ENCODE measurements at regions not wholly inside any gene's neighbourhood (a gene's known extent, or its start where the extent isn't known, plus 50 kb on each side); places are given as distances from the start of the nearest gene placed in this dataset.

DNA sequence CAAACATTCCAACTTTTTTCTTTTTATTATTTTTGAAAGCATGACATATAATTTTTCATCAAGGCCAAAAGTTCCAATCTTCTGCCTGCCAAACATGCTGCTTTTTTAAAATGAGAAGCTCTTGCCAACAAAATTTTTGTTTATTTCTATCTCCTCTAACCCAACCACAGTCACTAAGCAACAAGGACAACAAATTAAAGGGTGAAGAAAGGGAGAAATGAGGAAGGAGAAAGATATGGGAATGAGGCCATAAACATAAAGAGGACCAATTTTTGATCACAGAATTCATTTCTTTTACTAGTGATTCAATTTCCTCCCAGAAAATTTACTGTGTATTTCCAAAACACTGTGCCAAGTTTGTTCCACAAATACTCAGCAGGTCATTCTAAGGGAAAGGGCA, 537.0 kb upstream of the DIAPH2 start:
- H3K36me3 ChIP-seq (ENCODE audit: control insufficient read depth in 2 of 3, insufficient read depth in 3 of 3, low read length in 3 of 3): no peaks in the 10 kb centered on the region
- H3K4me1 ChIP-seq (ENCODE audit: control insufficient read depth in 2 of 2, insufficient read depth in 2 of 2, low read length in 2 of 2): no peaks in the 10 kb centered on the region
- H3K9me3 Mint-ChIP-seq: peaks cover 0 to 11% (median 3%) of the 10 kb centered on the region in 11 donors
- DNase-seq (no peak), ATAC-seq (no peak)
- H3K4me3 Mint-ChIP-seq: no peak overlapping the region
- POLR2A ChIA-PET: no interaction called here
- H3K4me1 Mint-ChIP-seq: no peaks in the 10 kb centered on the region
- no peaks in the 10 kb centered on the region for H3K27me3 ChIP-seq (ENCODE audit: control insufficient read depth in 2 of 2, insufficient read depth in 2 of 2, low read length in 2 of 2)
- H3K36me3 Mint-ChIP-seq: no peaks in the 10 kb centered on the region
- H3K27ac ChIP-seq (ENCODE audit: low read depth, low read length): no peak overlapping the region
- CTCF ChIA-PET: no interaction called here
- H3K27me3 Mint-ChIP-seq: no peaks in the 10 kb centered on the region
- no peak overlapping the region for H3K4me3 ChIP-seq (ENCODE audit: low read length)
- no peak overlapping the region for H3K27ac Mint-ChIP-seq
- no peaks in the 10 kb centered on the region for H3K9me3 ChIP-seq (ENCODE audit: control insufficient read depth in 2 of 3, low read length in 3 of 3)
- intact Hi-C loops (cut with micrococcal nuclease): no loop called here

DNA sequence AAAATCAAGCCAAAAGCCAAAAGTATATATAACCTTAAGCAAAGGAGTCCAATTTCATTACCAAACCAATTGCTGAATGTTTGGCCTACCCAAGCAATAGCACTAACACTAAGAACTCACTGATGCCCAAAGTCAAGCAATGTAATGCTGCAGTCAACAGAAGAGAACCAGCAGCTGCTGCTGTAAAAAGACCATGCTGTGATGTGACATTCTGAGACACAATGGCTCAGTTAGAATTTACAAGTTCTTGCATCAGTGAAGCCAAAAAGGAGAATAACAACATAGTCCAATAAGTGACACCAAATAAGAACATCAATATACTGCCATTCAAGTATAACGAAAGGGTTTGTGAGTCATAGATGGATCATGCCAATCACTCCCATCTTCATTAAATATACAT, 514.0 kb upstream of the DIAPH2 start:
- H3K4me3 ChIP-seq (ENCODE audit: low read length): no peak overlapping the region
- no peak for ATAC-seq
- no peaks in the 10 kb centered on the region for H3K9me3 ChIP-seq (ENCODE audit: control insufficient read depth in 2 of 3, low read length in 3 of 3)
- POLR2A ChIA-PET: no interaction called here
- no peak for DNase-seq
- CTCF ChIA-PET: no interaction called here
- no peaks in the 10 kb centered on the region for H3K4me1 Mint-ChIP-seq
- intact Hi-C loops (cut with micrococcal nuclease): no loop called here
- H3K36me3 ChIP-seq (ENCODE audit: control insufficient read depth in 2 of 3, insufficient read depth in 3 of 3, low read length in 3 of 3): no peaks in the 10 kb centered on the region
- H3K27ac Mint-ChIP-seq: no peak overlapping the region
- H3K27me3 Mint-ChIP-seq: no peaks in the 10 kb centered on the region
- H3K9me3 Mint-ChIP-seq: peaks cover 0 to 8% (median 0%) of the 10 kb centered on the region in 11 donors
- H3K27me3 ChIP-seq (ENCODE audit: control insufficient read depth in 2 of 2, insufficient read depth in 2 of 2, low read length in 2 of 2): no peaks in the 10 kb centered on the region
- no peaks in the 10 kb centered on the region for H3K4me1 ChIP-seq (ENCODE audit: control insufficient read depth in 2 of 2, insufficient read depth in 2 of 2, low read length in 2 of 2)
- H3K4me3 Mint-ChIP-seq: no peak overlapping the region
- no peak overlapping the region for H3K27ac ChIP-seq (ENCODE audit: low read depth, low read length)
- no peaks in the 10 kb centered on the region for H3K36me3 Mint-ChIP-seq

DNA sequence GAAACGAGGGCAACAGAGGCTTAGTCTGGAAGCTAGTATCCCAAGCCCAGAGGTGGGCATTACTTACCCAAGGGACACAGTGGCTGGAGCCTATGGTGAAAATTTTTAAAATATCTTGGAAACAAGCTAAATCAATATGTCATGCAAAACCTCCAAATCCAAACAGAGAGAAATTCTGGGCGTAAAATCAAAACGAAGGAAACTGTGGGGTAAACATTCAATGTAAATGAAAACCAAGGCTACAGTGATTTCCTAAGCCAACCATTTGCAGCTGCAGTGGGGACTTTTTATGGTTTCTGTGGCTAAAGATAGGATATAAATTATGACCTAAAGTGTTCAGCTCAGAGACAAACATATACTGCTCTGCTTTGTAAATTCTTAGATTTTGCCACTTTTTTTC, 507.7 kb upstream of the DIAPH2 start:
- CTCF ChIA-PET: no interaction called here
- DNase-seq (no peak), ATAC-seq (no peak)
- Histone ChIP-seq H3K4me1 (ENCODE audit: control insufficient read depth in 2 of 2, insufficient read depth in 2 of 2, low read length in 2 of 2) (no peaks in the 10 kb centered on the region), H3K4me3 (ENCODE audit: low read length) (no peak overlapping the region), H3K9me3 (ENCODE audit: control insufficient read depth in 2 of 3, low read length in 3 of 3) (no peaks in the 10 kb centered on the region), H3K27me3 (ENCODE audit: control insufficient read depth in 2 of 2, insufficient read depth in 2 of 2, low read length in 2 of 2) (no peaks in the 10 kb centered on the region), H3K36me3 (ENCODE audit: control insufficient read depth in 2 of 3, insufficient read depth in 3 of 3, low read length in 3 of 3) (no peaks in the 10 kb centered on the region), H3K27ac (ENCODE audit: low read depth, low read length) (no peak overlapping the region)
- H3K4me1 Mint-ChIP-seq: no peaks in the 10 kb centered on the region
- POLR2A ChIA-PET: no interaction called here
- no peaks in the 10 kb centered on the region for H3K27me3 Mint-ChIP-seq
- peaks cover 0 to 5% (median 0%) of the 10 kb centered on the region in 11 donors for H3K9me3 Mint-ChIP-seq
- H3K36me3 Mint-ChIP-seq: no peaks in the 10 kb centered on the region
- H3K27ac Mint-ChIP-seq: no peak overlapping the region
- intact Hi-C loops (cut with micrococcal nuclease): no loop called here
- no peak overlapping the region for H3K4me3 Mint-ChIP-seq

GRCh38 chrX:96181605-96182004, 503.0 kb upstream of the DIAPH2 start:
- H3K4me1 Mint-ChIP-seq: no peaks in the 10 kb centered on the region
- no peak overlapping the region for H3K27ac Mint-ChIP-seq
- intact Hi-C loops (cut with micrococcal nuclease): no loop called here
- no peaks in the 10 kb centered on the region for H3K27me3 Mint-ChIP-seq
- CTCF ChIA-PET: no interaction called here
- DNase-seq: no peak
- H3K4me3 Mint-ChIP-seq: no peak overlapping the region
- Histone ChIP-seq H3K36me3 (ENCODE audit: control insufficient read depth in 2 of 3, insufficient read depth in 3 of 3, low read length in 3 of 3) (no peaks in the 10 kb centered on the region), H3K27me3 (ENCODE audit: control insufficient read depth in 2 of 2, insufficient read depth in 2 of 2, low read length in 2 of 2) (no peaks in the 10 kb centered on the region), H3K27ac (ENCODE audit: low read depth, low read length) (no peak overlapping the region), H3K4me1 (ENCODE audit: control insufficient read depth in 2 of 2, insufficient read depth in 2 of 2, low read length in 2 of 2) (no peaks in the 10 kb centered on the region), H3K9me3 (ENCODE audit: control insufficient read depth in 2 of 3, low read length in 3 of 3) (no peaks in the 10 kb centered on the region), H3K4me3 (ENCODE audit: low read length) (no peak overlapping the region)
- H3K36me3 Mint-ChIP-seq: no peaks in the 10 kb centered on the region
- POLR2A ChIA-PET: no interaction called here
- ATAC-seq: no peak
- peaks cover 0 to 2% (median 0%) of the 10 kb centered on the region in 11 donors for H3K9me3 Mint-ChIP-seq

DNA sequence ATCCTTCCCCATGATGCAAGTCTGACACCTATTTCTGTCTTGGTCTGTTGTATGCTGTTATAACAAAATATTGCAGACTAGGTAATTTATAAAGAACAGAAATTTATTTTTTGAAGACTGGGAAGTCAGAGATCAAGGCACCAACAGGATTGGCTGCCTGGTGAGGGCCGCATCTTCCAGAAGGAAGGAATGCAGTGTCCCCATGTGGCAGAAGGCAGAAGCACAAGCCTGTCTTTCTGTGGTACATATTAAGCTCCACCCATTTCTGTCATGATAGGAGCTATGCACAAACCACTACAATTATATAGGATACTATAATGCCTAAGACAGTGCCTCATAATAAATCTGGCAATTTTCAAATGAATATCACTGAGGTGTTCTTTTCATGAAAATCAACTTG, 502.3 kb upstream of the DIAPH2 start:
- Histone ChIP-seq H3K4me3 (ENCODE audit: low read length) (no peak overlapping the region), H3K36me3 (ENCODE audit: control insufficient read depth in 2 of 3, insufficient read depth in 3 of 3, low read length in 3 of 3) (no peaks in the 10 kb centered on the region), H3K4me1 (ENCODE audit: control insufficient read depth in 2 of 2, insufficient read depth in 2 of 2, low read length in 2 of 2) (no peaks in the 10 kb centered on the region), H3K9me3 (ENCODE audit: control insufficient read depth in 2 of 3, low read length in 3 of 3) (no peaks in the 10 kb centered on the region), H3K27ac (ENCODE audit: low read depth, low read length) (no peak overlapping the region), H3K27me3 (ENCODE audit: control insufficient read depth in 2 of 2, insufficient read depth in 2 of 2, low read length in 2 of 2) (no peaks in the 10 kb centered on the region)
- no peaks in the 10 kb centered on the region for H3K36me3 Mint-ChIP-seq
- no peak for DNase-seq
- no peak overlapping the region for H3K4me3 Mint-ChIP-seq
- H3K4me1 Mint-ChIP-seq: no peaks in the 10 kb centered on the region
- H3K27me3 Mint-ChIP-seq: no peaks in the 10 kb centered on the region
- peaks cover 0 to 4% (median 0%) of the 10 kb centered on the region in 11 donors for H3K9me3 Mint-ChIP-seq
- CTCF ChIA-PET: no interaction called here
- no peak for ATAC-seq
- no peak overlapping the region for H3K27ac Mint-ChIP-seq
- intact Hi-C loops (cut with micrococcal nuclease): no loop called here
- POLR2A ChIA-PET: no interaction called here

- ChIA-PET POLR2A (no interaction called here), CTCF (no interaction called here)
- Histone ChIP-seq H3K36me3 (ENCODE audit: control insufficient read depth in 2 of 3, insufficient read depth in 3 of 3, low read length in 3 of 3) (no peaks in the 10 kb centered on the region), H3K27me3 (ENCODE audit: control insufficient read depth in 2 of 2, insufficient read depth in 2 of 2, low read length in 2 of 2) (no peaks in the 10 kb centered on the region), H3K4me3 (ENCODE audit: low read length) (no peak overlapping the region), H3K27ac (ENCODE audit: low read depth, low read length) (no peak overlapping the region), H3K4me1 (ENCODE audit: control insufficient read depth in 2 of 2, insufficient read depth in 2 of 2, low read length in 2 of 2) (no peaks in the 10 kb centered on the region), H3K9me3 (ENCODE audit: control insufficient read depth in 2 of 3, low read length in 3 of 3) (no peaks in the 10 kb centered on the region)
- ATAC-seq: no peak
- Mint-ChIP-seq H3K36me3 (no peaks in the 10 kb centered on the region), H3K27me3 (no peaks in the 10 kb centered on the region), H3K4me3 (no peak overlapping the region), H3K9me3 (peaks cover 0 to 4% (median 0%) of the 10 kb centered on the region in 11 donors), H3K4me1 (no peaks in the 10 kb centered on the region), H3K27ac (no peak overlapping the region)
- intact Hi-C loops (cut with micrococcal nuclease): no loop called here
- DNase-seq: no peak
Measured at GRCh38 chrX:96183391-96183790, 501.3 kb upstream of the DIAPH2 start.

DNA sequence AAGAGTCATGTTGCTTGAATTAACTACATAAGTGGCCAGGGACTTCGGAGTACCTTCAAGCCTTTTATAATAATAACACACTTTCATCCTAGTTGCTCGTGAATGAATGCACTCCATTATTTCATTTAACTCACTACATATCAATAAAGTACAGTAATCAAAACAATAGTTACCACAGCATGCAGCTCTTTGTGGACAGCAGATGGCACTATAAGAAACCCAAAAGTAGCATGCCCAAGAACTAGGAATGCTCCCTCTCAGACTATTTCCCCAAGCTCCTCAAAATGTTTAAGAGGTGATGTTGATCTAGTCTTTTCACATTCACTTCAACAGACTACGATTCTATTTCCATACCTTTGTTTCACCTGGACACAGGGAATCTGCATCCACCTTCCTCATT, 500.8 kb upstream of the DIAPH2 start:
- Histone ChIP-seq H3K27me3 (ENCODE audit: control insufficient read depth in 2 of 2, insufficient read depth in 2 of 2, low read length in 2 of 2) (no peaks in the 10 kb centered on the region), H3K4me3 (ENCODE audit: low read length) (no peak overlapping the region), H3K27ac (ENCODE audit: low read depth, low read length) (no peak overlapping the region), H3K36me3 (ENCODE audit: control insufficient read depth in 2 of 3, insufficient read depth in 3 of 3, low read length in 3 of 3) (no peaks in the 10 kb centered on the region), H3K9me3 (ENCODE audit: control insufficient read depth in 2 of 3, low read length in 3 of 3) (no peaks in the 10 kb centered on the region), H3K4me1 (ENCODE audit: control insufficient read depth in 2 of 2, insufficient read depth in 2 of 2, low read length in 2 of 2) (no peaks in the 10 kb centered on the region)
- Mint-ChIP-seq H3K27me3 (no peaks in the 10 kb centered on the region), H3K4me3 (no peak overlapping the region), H3K4me1 (no peaks in the 10 kb centered on the region), H3K27ac (no peak overlapping the region), H3K9me3 (peaks cover 0 to 4% (median 0%) of the 10 kb centered on the region in 11 donors), H3K36me3 (no peaks in the 10 kb centered on the region)
- DNase-seq (no peak), ATAC-seq (no peak)
- intact Hi-C loops (cut with micrococcal nuclease): no loop called here
- CTCF ChIA-PET: no interaction called here
- POLR2A ChIA-PET: no interaction called here
